ENCODE measurements at regions not wholly inside any gene's neighbourhood (a gene's known extent, or its start where the extent isn't known, plus 50 kb on each side); places are given as distances from the start of the nearest gene placed in this dataset.

- no peak overlapping the region for H3K4me3 ChIP-seq (ENCODE audit: low read length)
- H3K4me2 ChIP-seq (ENCODE audit: low read length): no peak overlapping the region
- no peaks in the 10 kb centered on the region for H3K27me3 ChIP-seq (ENCODE audit: control insufficient read depth, low read length)
- H3F3A ChIP-seq (ENCODE audit: control insufficient read depth, insufficient read depth): no peaks in the 10 kb centered on the region
- H3K4me1 ChIP-seq (ENCODE audit: control insufficient read depth, low read length): no peaks in the 10 kb centered on the region
- H3K9me2 ChIP-seq (replicated peaks; ENCODE audit: control insufficient read depth, low read length): no peaks in the 10 kb centered on the region
- H3K79me2 ChIP-seq (ENCODE audit: control insufficient read depth, low read length): no peaks in the 10 kb centered on the region
- H3K36me3 ChIP-seq (ENCODE audit: control insufficient read depth, low read length): no peaks in the 10 kb centered on the region
- TF ChIP-seq, protein P1, sequence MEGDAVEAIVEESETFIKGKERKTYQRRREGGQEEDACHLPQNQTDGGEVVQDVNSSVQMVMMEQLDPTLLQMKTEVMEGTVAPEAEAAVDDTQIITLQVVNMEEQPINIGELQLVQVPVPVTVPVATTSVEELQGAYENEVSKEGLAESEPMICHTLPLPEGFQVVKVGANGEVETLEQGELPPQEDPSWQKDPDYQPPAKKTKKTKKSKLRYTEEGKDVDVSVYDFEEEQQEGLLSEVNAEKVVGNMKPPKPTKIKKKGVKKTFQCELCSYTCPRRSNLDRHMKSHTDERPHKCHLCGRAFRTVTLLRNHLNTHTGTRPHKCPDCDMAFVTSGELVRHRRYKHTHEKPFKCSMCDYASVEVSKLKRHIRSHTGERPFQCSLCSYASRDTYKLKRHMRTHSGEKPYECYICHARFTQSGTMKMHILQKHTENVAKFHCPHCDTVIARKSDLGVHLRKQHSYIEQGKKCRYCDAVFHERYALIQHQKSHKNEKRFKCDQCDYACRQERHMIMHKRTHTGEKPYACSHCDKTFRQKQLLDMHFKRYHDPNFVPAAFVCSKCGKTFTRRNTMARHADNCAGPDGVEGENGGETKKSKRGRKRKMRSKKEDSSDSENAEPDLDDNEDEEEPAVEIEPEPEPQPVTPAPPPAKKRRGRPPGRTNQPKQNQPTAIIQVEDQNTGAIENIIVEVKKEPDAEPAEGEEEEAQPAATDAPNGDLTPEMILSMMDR (IDR thresholded peaks at IDR 0.05; ENCODE audit: low read depth, low read length, poor library complexity, severe bottlenecking): no peak
- TF ChIP-seq EZH2phosphoT487 (IDR thresholded peaks at IDR 0.05; ENCODE audit: borderline replicate concordance, low read length): no peak
- no peaks in the 10 kb centered on the region for H4K20me1 ChIP-seq (ENCODE audit: control insufficient read depth, insufficient read depth, low read depth, low read length)
- no peak overlapping the region for H3K27ac ChIP-seq (ENCODE audit: low read depth, low read length)
- H3K9me3 ChIP-seq (ENCODE audit: control insufficient read depth, insufficient read depth, low read length): no peaks in the 10 kb centered on the region
Measured at GRCh38 chr2:173652311-173652710, 297.6 kb downstream of the CDCA7 start.

GRCh38 chr2:173652767-173653431 is 298.2 kb downstream of the CDCA7 start:
- TF ChIP-seq, protein P1 (IDR thresholded peaks at IDR 0.05; ENCODE audit: low read depth, low read length, poor library complexity, severe bottlenecking): no peak
- TF ChIP-seq EZH2phosphoT487 (IDR thresholded peaks at IDR 0.05; ENCODE audit: borderline replicate concordance, low read length): no peak
- Histone ChIP-seq H3K27ac (ENCODE audit: low read depth, low read length) (no peak overlapping the region), H3K4me2 (ENCODE audit: low read length) (no peak overlapping the region), H3K9me2 (replicated peaks; ENCODE audit: control insufficient read depth, low read length) (no peaks in the 10 kb centered on the region), H3K9me3 (ENCODE audit: control insufficient read depth, insufficient read depth, low read length) (no peaks in the 10 kb centered on the region), H3K79me2 (ENCODE audit: control insufficient read depth, low read length) (no peaks in the 10 kb centered on the region), H3F3A (ENCODE audit: control insufficient read depth, insufficient read depth) (no peaks in the 10 kb centered on the region), H3K27me3 (ENCODE audit: control insufficient read depth, low read length) (no peaks in the 10 kb centered on the region), H4K20me1 (ENCODE audit: control insufficient read depth, insufficient read depth, low read depth, low read length) (no peaks in the 10 kb centered on the region), H3K4me3 (ENCODE audit: low read length) (no peak overlapping the region), H3K36me3 (ENCODE audit: control insufficient read depth, low read length) (no peaks in the 10 kb centered on the region), H3K4me1 (ENCODE audit: control insufficient read depth, low read length) (no peaks in the 10 kb centered on the region)

- Histone ChIP-seq H3K4me3 (ENCODE audit: low read length) (no peak overlapping the region), H3K9me2 (replicated peaks; ENCODE audit: control insufficient read depth, low read length) (no peaks in the 10 kb centered on the region), H3K4me1 (ENCODE audit: control insufficient read depth, low read length) (no peaks in the 10 kb centered on the region), H3K36me3 (ENCODE audit: control insufficient read depth, low read length) (no peaks in the 10 kb centered on the region), H3K4me2 (ENCODE audit: low read length) (no peak overlapping the region), H4K20me1 (ENCODE audit: control insufficient read depth, insufficient read depth, low read depth, low read length) (no peaks in the 10 kb centered on the region), H3K79me2 (ENCODE audit: control insufficient read depth, low read length) (no peaks in the 10 kb centered on the region), H3K9me3 (ENCODE audit: control insufficient read depth, insufficient read depth, low read length) (no peaks in the 10 kb centered on the region), H3K27me3 (ENCODE audit: control insufficient read depth, low read length) (no peaks in the 10 kb centered on the region), H3K27ac (ENCODE audit: low read depth, low read length) (no peak overlapping the region), H3F3A (ENCODE audit: control insufficient read depth, insufficient read depth) (no peaks in the 10 kb centered on the region)
- TF ChIP-seq, protein P1 (IDR thresholded peaks at IDR 0.05; ENCODE audit: low read depth, low read length, poor library complexity, severe bottlenecking): no peak
- no peak for TF ChIP-seq EZH2phosphoT487 (IDR thresholded peaks at IDR 0.05; ENCODE audit: borderline replicate concordance, low read length)
Measured at GRCh38 chr2:173653432-173653805, 298.7 kb downstream of the CDCA7 start.
